H9 (cell line): ENCODE measurements at regions not wholly inside any gene's neighbourhood (a gene's known extent, or its start where the extent isn't known, plus 50 kb on each side); places are given as distances from the start of the nearest gene placed in this dataset.

Experiments
- DNase-seq: peaks from one replicate; pipeline ENCODE4 v3.0.0-alpha.2; 2017
- H2AFZ ChIP-seq: one replicate; pipeline ENCODE4 v1.6.1; 2013; ENCODE audit warnings: mild to moderate bottlenecking, low read length, control low read depth, moderate library complexity
- H2AK5ac ChIP-seq: 2 replicates; pipeline ENCODE4 v1.6.1; 2013; ENCODE audit warnings: low read length, control low read depth, mixed read lengths; ENCODE audit not compliant: insufficient read length
- H2BK120ac ChIP-seq: one replicate; pipeline ENCODE4 v1.6.1; 2013; ENCODE audit warnings: low read depth, mild to moderate bottlenecking, low read length, control low read depth, inconsistent platforms; ENCODE audit not compliant: poor library complexity, severe bottlenecking
- H2BK12ac ChIP-seq: 2 replicates; pipeline ENCODE4 v1.6.1; 2013; ENCODE audit warnings: low read length, control low read depth, mixed read lengths, low read depth; ENCODE audit not compliant: insufficient read length
- H2BK15ac ChIP-seq: 2 replicates; pipeline ENCODE4 v1.6.1; 2013; ENCODE audit warnings: low read depth, low read length, control low read depth
- H2BK20ac ChIP-seq: one replicate; pipeline ENCODE4 v1.6.1; 2013; ENCODE audit warnings: low read depth, mild to moderate bottlenecking, low read length, control low read depth, inconsistent platforms; ENCODE audit not compliant: poor library complexity, severe bottlenecking
- H2BK5ac ChIP-seq: 2 replicates; pipeline ENCODE4 v1.6.1; 2013; ENCODE audit warnings: low read length, control low read depth, mixed read lengths; ENCODE audit not compliant: insufficient read length
- H3K14ac ChIP-seq: 2 replicates; pipeline ENCODE4 v1.6.1; 2013; ENCODE audit warnings: low read length, control low read depth; ENCODE audit not compliant: insufficient read depth
- H3K18ac ChIP-seq: 2 replicates; pipeline ENCODE4 v1.6.1; 2013; ENCODE audit warnings: low read depth, mild to moderate bottlenecking, mixed read lengths, low read length, control low read depth; ENCODE audit not compliant: insufficient read length
- H3K23ac ChIP-seq: 2 replicates; pipeline ENCODE4 v1.6.1; 2013; ENCODE audit warnings: low read length, control low read depth, mixed read lengths, low read depth; ENCODE audit not compliant: insufficient read length
- H3K23me2 ChIP-seq: 2 replicates; pipeline ENCODE4 v1.6.1; 2013; ENCODE audit warnings: low read depth, mild to moderate bottlenecking, mixed read lengths, low read length, control low read depth; ENCODE audit not compliant: insufficient read length, poor library complexity, severe bottlenecking
- H3K27ac ChIP-seq: 2 replicates; pipeline ENCODE4 v1.5.1; 2013; ENCODE audit warnings: low read length, control low read depth, mixed read lengths, low read depth; ENCODE audit not compliant: insufficient read length
- H3K27me3 ChIP-seq: 2 replicates; pipeline ENCODE4 v1.6.1; 2013; ENCODE audit warnings: low read length, control low read depth, inconsistent platforms; ENCODE audit not compliant: insufficient read depth
- H3K4ac ChIP-seq: 2 replicates; pipeline ENCODE4 v1.6.1; 2013; ENCODE audit warnings: low read depth, mild to moderate bottlenecking, control low read depth, inconsistent platforms, low read length, moderate library complexity
- H3K4me1 ChIP-seq: 2 replicates; pipeline ENCODE4 v1.6.1; 2013; ENCODE audit warnings: low read length, control low read depth, inconsistent platforms; ENCODE audit not compliant: insufficient read depth
- H3K4me2 ChIP-seq: 2 replicates; pipeline ENCODE4 v1.6.1; 2013; ENCODE audit warnings: low read length, control low read depth, mixed read lengths; ENCODE audit not compliant: insufficient read length, insufficient read depth
- H3K56ac ChIP-seq: 2 replicates; pipeline ENCODE4 v1.6.1; 2013; ENCODE audit warnings: low read depth, mild to moderate bottlenecking, mixed read lengths, low read length, control low read depth; ENCODE audit not compliant: insufficient read length
- H3K79me1 ChIP-seq: 2 replicates; pipeline ENCODE4 v1.6.1; 2013; ENCODE audit warnings: low read depth, mild to moderate bottlenecking, moderate library complexity, low read length, control low read depth, inconsistent platforms; ENCODE audit not compliant: insufficient read depth, poor library complexity, severe bottlenecking
- H3K79me2 ChIP-seq: 2 replicates; pipeline ENCODE4 v1.6.1; 2013; ENCODE audit warnings: low read length, control low read depth, inconsistent platforms; ENCODE audit not compliant: insufficient read depth
- H3K9ac ChIP-seq: 2 replicates; pipeline ENCODE4 v1.6.1; 2013; ENCODE audit warnings: low read length, control low read depth, mixed read lengths; ENCODE audit not compliant: insufficient read length; ENCODE audit errors: extremely low read depth
- H3K9me3 ChIP-seq: one replicate; pipeline ENCODE4 v1.6.1; 2013; ENCODE audit warnings: low read depth, low read length, inconsistent platforms; ENCODE audit not compliant: control insufficient read depth
- H3T11ph ChIP-seq: one replicate; pipeline ENCODE4 v1.6.1; 2013; ENCODE audit warnings: mild to moderate bottlenecking, low read length, control low read depth, inconsistent platforms
- H4K20me1 ChIP-seq: one replicate; pipeline ENCODE4 v1.6.1; 2013; ENCODE audit not compliant: control insufficient read depth, insufficient read length, insufficient read depth
- H4K5ac ChIP-seq: 2 replicates; pipeline ENCODE4 v1.6.1; 2013; ENCODE audit warnings: low read depth, mild to moderate bottlenecking, mixed read lengths, low read length, control low read depth; ENCODE audit not compliant: insufficient read length
- H4K8ac ChIP-seq: replicated peaks from 2 replicates; pipeline ENCODE4 v1.6.1; 2013; ENCODE audit warnings: low read length, control low read depth, mixed read lengths, low read depth; ENCODE audit not compliant: insufficient read length
- H4K91ac ChIP-seq: 2 replicates; pipeline ENCODE4 v1.6.1; 2013; ENCODE audit warnings: low read depth, mild to moderate bottlenecking, moderate library complexity, mixed read lengths, low read length, control low read depth; ENCODE audit not compliant: insufficient read length
- H3K27ac Mint-ChIP-seq, 3 experiments: 2 replicates in 2 of 3; 3 replicates in 1 of 3; pipeline ENCODE4 v1.8.0; 2020 to 2021; ENCODE audit warnings: mixed read lengths in 3 of 3, mild to moderate bottlenecking in 1 of 3, moderate library complexity in 1 of 3
- H3K27me3 Mint-ChIP-seq: 2 replicates; pipeline ENCODE4 v1.8.0; 2021; ENCODE audit warnings: low read depth, mild to moderate bottlenecking, moderate library complexity, mixed read lengths
- H3K36me3 Mint-ChIP-seq, 3 experiments: 2 replicates in 2 of 3; 3 replicates in 1 of 3; pipeline ENCODE4 v1.8.0; 2020 to 2021; ENCODE audit warnings: low read depth in 3 of 3, mixed read lengths in 3 of 3; ENCODE audit not compliant: insufficient read depth in 1 of 3
- H3K4me1 Mint-ChIP-seq, 2 experiments: 2 replicates each; pipeline ENCODE4 v1.8.0; 2020; ENCODE audit warnings: mixed read lengths in 2 of 2
- H3K4me3 Mint-ChIP-seq, 2 experiments: 2 replicates in 1 of 2; 3 replicates in 1 of 2; pipeline ENCODE4 v1.8.0; 2020 to 2021; ENCODE audit warnings: mild to moderate bottlenecking in 2 of 2, mixed read lengths in 2 of 2, moderate library complexity in 1 of 2
- H3K9me3 Mint-ChIP-seq, 2 experiments: 2 replicates in 1 of 2; 3 replicates in 1 of 2; pipeline ENCODE4 v1.8.0; 2020; ENCODE audit warnings: mild to moderate bottlenecking in 2 of 2, mixed read lengths in 2 of 2, moderate library complexity in 1 of 2
- WGBS: extraction: QIAGEN DNeasy Blood & Tissue Kit; methylation state at CpG from one replicate; pipeline ENCODE4 v1.1.7; 2013; ENCODE audit warnings: missing lambda C conversion rate, low lambda C conversion rate, mixed read lengths; ENCODE audit not compliant: insufficient read length; ENCODE audit errors: extremely low coverage; 5-methylcytosine and 5-hydroxymethylcytosine counted together
- TF ChIP-seq, protein P1 (sequence below): fragments of 200-600 bp; sonication (generic); conservative IDR thresholded peaks from 3 replicates; pipeline ENCODE4 v1.8.0; 2021; ENCODE audit warnings: antibody characterized with exemption, mild to moderate bottlenecking

- Mint-ChIP-seq H3K9me3 (no peaks in the 10 kb centered on the region), H3K27ac (no peak overlapping the region), H3K4me1 (peaks cover 29 to 32% of the 10 kb centered on the region in 2 experiments), H3K36me3 (no peaks in the 10 kb centered on the region), H3K4me3 (no peak overlapping the region), H3K27me3 (peaks cover 2% of the 10 kb centered on the region; the same call in 1 of the 2 replicates)
- Histone ChIP-seq H4K20me1 (no peaks in the 10 kb centered on the region), H2BK15ac (no peak overlapping the region), H3K4ac (no peak overlapping the region), H3K56ac (no peak overlapping the region), H2AFZ (no peak overlapping the region), H3K23me2 (no peaks in the 10 kb centered on the region), H3K79me1 (no peaks in the 10 kb centered on the region), H3K23ac (no peak overlapping the region), H3K4me2 (no peak overlapping the region), H2AK5ac (no peak overlapping the region), H3K27me3 (no peaks in the 10 kb centered on the region), H3K27ac (no peak overlapping the region), H4K91ac (no peak overlapping the region), H3T11ph (no peak overlapping the region), H3K79me2 (no peaks in the 10 kb centered on the region), H4K8ac (no peak overlapping the region), H3K4me1 (peaks cover 22% of the 10 kb centered on the region; the same call in 1 of the 2 replicates), H3K9me3 (no peaks in the 10 kb centered on the region), H2BK5ac (no peak overlapping the region), H2BK120ac (no peak overlapping the region), H3K14ac (no peak overlapping the region), H2BK20ac (no peak overlapping the region), H3K9ac (no peak overlapping the region), H4K5ac (no peak overlapping the region), H2BK12ac (no peak overlapping the region), H3K18ac (no peak overlapping the region)
- DNase-seq: no peak
- WGBS: no CpG with 5 or more reads among the region's 10 CpGs
- TF ChIP-seq, protein P1, sequence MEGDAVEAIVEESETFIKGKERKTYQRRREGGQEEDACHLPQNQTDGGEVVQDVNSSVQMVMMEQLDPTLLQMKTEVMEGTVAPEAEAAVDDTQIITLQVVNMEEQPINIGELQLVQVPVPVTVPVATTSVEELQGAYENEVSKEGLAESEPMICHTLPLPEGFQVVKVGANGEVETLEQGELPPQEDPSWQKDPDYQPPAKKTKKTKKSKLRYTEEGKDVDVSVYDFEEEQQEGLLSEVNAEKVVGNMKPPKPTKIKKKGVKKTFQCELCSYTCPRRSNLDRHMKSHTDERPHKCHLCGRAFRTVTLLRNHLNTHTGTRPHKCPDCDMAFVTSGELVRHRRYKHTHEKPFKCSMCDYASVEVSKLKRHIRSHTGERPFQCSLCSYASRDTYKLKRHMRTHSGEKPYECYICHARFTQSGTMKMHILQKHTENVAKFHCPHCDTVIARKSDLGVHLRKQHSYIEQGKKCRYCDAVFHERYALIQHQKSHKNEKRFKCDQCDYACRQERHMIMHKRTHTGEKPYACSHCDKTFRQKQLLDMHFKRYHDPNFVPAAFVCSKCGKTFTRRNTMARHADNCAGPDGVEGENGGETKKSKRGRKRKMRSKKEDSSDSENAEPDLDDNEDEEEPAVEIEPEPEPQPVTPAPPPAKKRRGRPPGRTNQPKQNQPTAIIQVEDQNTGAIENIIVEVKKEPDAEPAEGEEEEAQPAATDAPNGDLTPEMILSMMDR: no peak
Observed at GRCh38 chr1:201690528-201690927, 138.4 kb upstream of the IPO9 start.
